Neuron (in vitro differentiated cells): ENCODE measurements at regions not wholly inside any gene's neighbourhood (a gene's known extent, or its start where the extent isn't known, plus 50 kb on each side); places are given as distances from the start of the nearest gene placed in this dataset.
"Not testable (repeated sequence)": the region's sequence is repeated elsewhere in the genome, so short reads cannot be mapped to it uniquely, and the experiment has no call there.

Experiments
- H2AFZ ChIP-seq: one replicate; pipeline ENCODE4 v1.6.1; 2013; ENCODE audit warnings: low read depth, mild to moderate bottlenecking, inconsistent platforms, low read length, moderate library complexity
- H3K27me3 ChIP-seq: one replicate; pipeline ENCODE4 v1.6.1; 2013; ENCODE audit warnings: low read length; ENCODE audit not compliant: insufficient read depth
- H3K36me3 ChIP-seq: one replicate; pipeline ENCODE4 v1.6.1; 2013; ENCODE audit warnings: low read length; ENCODE audit not compliant: insufficient read depth
- H3K4me1 ChIP-seq: one replicate; pipeline ENCODE4 v1.6.1; 2013; ENCODE audit warnings: low read length; ENCODE audit not compliant: insufficient read depth
- H3K4me3 ChIP-seq: 2 replicates; pipeline ENCODE4 v1.5.1; 2013; ENCODE audit warnings: mild to moderate bottlenecking, low read length, moderate library complexity
- H3K9me3 ChIP-seq: one replicate; pipeline ENCODE4 v1.6.1; 2013; ENCODE audit warnings: low read length

DNA sequence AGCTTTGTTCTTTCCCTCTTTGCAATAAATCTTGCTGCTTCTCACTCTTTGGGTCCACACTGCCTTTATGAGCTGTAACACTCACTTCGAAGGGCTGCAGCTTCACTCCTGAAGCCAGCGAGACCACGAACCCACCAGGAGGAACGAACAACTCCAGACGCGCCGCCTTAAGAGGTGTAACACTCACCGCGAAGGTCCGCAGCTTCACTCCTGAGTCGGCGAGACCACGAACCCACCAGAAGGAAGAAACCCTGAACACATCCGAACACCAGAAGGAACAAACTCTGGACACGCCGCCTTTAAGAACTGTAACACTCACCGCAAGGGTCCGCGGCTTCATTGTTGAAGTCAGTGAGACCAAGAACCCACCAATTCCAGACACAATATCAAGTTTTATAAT, 178.7 kb upstream of the FIGN start:
- not testable (repeated sequence) for H3K36me3 ChIP-seq, H2AFZ ChIP-seq, H3K4me3 ChIP-seq, H3K27me3 ChIP-seq, H3K4me1 ChIP-seq, H3K9me3 ChIP-seq

DNA sequence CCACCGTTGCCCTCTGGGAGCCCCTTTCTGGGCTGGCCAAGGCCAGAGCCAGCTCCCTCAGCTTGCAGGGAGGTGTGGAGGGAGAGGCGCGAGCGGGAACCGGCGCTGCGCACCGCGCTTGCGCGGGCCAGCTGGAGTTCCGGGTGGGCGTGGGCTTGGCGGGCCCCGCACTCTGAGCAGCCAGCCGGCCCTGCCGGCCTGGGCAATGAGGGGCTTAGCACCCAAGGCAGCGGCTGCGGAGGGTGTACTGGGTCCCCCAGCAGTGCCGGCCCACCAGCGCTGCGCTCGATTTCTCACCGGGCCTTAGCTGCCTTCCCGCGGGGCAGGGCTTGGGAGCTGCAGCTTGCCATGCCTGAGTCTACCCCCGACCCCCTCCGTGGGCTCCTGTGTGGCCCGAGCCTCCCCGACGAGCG, 177.7 kb upstream of the FIGN start:
- H3K4me1 ChIP-seq, H3K9me3 ChIP-seq, H3K36me3 ChIP-seq, H3K27me3 ChIP-seq, H2AFZ ChIP-seq, H3K4me3 ChIP-seq: not testable (repeated sequence)

DNA sequence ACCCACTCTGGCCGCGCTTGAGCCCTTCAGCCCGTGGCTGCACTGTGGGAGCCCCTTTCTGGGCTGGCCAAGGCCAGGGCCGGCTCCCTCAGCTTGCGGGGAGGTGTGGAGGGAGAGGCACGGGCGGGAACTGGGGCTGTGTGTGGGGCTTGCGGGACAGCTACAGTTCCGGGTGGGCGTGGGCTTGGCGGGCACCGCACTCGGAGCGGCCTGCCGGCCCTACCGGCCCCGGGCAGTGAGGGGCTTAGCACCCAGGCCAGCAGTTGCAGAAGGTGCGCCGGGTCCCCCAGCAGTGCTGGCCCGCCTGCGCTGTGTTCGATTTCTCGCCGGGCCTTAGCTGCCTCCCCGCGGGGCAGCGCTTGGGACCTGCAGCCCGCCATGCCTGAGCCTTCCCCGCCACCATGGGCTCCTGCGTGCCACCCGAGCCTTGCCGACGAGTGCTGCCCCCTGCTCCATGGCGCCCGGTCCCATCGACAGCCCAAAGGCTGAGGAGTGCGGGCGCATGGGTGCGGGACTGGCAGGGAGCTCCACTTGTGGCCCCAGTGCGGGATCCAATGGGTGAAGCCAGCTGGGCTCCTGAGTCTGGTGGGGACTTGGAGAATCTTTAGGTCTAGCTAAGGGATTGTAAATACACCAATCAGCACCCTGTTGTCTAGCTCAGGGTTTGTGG, 173.7 kb upstream of the FIGN start:
- Histone ChIP-seq H3K4me1 (no peaks in the 10 kb centered on the region), H3K36me3 (no peaks in the 10 kb centered on the region), H2AFZ (no peak overlapping the region), H3K27me3 (no peaks in the 10 kb centered on the region), H3K9me3 (no peaks in the 10 kb centered on the region), H3K4me3 (no peak overlapping the region)

DNA sequence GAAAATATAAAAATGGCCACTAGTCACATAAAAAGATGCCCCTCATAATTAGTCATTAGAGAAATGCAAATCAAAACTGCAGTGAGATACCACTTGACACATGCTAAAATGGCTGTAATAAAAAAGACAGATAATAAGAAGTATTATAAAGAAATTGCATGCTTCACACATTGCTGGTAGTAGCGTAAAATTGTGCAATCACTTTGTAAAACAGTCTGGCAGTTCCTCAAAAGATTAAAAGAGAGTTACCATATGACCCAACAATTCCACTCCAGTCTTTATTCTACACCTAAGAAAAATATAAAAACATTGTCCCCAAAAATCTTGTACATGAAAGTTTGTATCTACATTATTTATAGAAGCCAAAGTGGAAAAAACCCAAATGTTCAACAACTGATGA, 170.6 kb upstream of the FIGN start:
- no peaks in the 10 kb centered on the region for H3K9me3 ChIP-seq
- H3K4me3 ChIP-seq: no peak overlapping the region
- H2AFZ ChIP-seq: no peak overlapping the region
- no peaks in the 10 kb centered on the region for H3K4me1 ChIP-seq
- H3K36me3 ChIP-seq: no peaks in the 10 kb centered on the region
- H3K27me3 ChIP-seq: no peaks in the 10 kb centered on the region

DNA sequence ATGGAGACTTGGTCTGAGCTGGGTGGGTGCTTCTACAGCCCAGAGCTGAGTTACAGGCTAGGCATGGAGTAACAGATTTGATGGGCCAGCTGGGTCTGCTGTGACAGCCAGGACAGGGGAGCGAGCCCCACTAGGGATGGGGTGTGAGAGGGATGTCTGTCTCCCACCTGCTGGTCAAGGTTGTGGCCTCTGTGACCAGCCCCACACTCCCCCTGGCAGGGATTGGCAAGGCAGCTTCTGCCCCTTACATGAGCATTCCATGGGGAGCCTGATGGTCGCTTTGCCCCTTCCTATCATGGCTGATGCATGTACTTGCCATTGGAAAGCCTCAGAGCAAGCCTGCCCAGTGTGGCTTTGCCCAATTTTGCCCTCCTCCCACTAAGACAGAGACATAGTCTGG, 162.0 kb upstream of the FIGN start:
- Histone ChIP-seq H3K27me3 (no peaks in the 10 kb centered on the region), H3K36me3 (no peaks in the 10 kb centered on the region), H3K4me3 (no peak overlapping the region), H3K4me1 (no peaks in the 10 kb centered on the region), H2AFZ (no peak overlapping the region), H3K9me3 (no peaks in the 10 kb centered on the region)

DNA sequence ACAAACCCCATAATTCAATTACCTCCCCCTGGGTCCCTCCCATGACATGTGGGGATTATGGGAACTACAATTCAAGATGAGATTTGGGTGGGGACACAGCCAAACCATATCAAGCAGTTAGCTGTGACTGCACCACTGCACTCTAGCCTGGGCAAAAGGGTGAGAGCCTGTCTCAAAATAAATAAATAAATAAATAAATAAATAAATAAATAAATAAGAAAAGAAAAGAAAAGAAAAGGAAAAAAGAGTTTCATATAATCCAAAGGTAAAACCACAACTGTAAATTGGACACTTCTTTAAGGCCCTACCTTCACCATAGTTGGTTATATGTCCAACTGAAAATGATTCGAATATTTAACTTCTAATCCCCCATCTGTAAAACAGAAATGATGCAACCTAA, 157.6 kb upstream of the FIGN start:
- H3K4me3 ChIP-seq, H3K4me1 ChIP-seq, H2AFZ ChIP-seq, H3K9me3 ChIP-seq, H3K27me3 ChIP-seq, H3K36me3 ChIP-seq: not testable (repeated sequence)

DNA sequence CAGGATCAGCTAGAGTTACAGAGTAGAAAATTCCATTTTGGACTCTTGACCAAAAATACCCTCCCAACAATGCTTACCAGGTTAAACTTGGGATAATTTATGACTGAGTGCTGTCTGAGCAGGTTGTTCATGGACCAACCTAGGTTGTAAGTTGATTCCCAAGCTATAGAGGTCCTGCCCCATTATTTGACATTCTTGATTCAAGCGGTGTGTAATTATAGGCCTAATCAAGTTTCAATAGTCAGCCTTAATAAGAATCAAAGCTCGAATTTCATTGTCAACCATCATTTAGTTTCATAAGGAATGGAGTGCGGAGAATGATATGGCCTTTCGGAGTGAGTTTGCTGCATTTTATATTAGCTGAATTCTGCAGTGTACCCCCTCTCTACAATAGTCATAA, 152.8 kb upstream of the FIGN start:
- Histone ChIP-seq H3K4me1 (no peaks in the 10 kb centered on the region), H3K36me3 (no peaks in the 10 kb centered on the region), H2AFZ (no peak overlapping the region), H3K9me3 (peaks cover 3% of the 10 kb centered on the region), H3K27me3 (no peaks in the 10 kb centered on the region), H3K4me3 (no peak overlapping the region)

DNA sequence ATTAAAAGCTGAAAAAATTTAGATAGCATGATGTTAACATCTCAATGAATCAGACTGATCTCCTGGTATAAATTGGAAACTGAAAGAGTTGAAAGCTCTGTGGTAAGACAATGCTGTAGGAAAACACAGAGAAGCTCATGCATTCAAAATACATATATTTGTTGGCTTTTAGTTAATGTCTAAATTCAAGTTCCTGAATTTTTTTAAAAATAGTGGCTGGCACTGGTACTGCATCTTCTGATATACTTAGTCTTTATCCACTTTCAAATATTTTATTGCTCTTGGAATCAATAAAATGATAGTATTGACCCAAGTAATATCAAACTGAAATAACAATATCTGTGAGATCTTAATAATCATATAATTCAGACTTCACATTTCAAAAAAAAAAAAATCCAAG, 151.4 kb upstream of the FIGN start:
- H3K27me3 ChIP-seq: no peaks in the 10 kb centered on the region
- H3K36me3 ChIP-seq: no peaks in the 10 kb centered on the region
- no peaks in the 10 kb centered on the region for H3K4me1 ChIP-seq
- peaks cover 3% of the 10 kb centered on the region for H3K9me3 ChIP-seq
- no peak overlapping the region for H3K4me3 ChIP-seq
- no peak overlapping the region for H2AFZ ChIP-seq

DNA sequence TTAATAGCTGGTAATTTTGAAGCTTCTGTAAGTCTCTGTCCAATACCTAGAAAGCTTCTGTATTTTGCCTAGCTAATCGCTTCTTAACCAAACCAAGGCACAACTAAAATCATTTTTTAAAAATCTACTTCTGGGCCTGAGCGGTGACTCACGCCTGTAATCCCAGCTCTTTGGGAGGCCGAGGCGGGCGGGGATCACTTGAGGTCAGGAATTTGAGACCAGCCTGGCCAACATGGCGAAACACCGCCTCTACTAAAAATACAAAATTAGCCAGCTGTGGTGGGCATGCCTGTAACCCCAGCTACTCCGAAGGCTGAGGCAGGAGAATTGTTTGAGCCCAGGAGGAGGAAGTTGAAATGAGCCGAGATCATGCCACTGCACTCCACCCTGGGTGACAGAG, 148.6 kb upstream of the FIGN start:
- no peaks in the 10 kb centered on the region for H3K36me3 ChIP-seq
- no peaks in the 10 kb centered on the region for H3K9me3 ChIP-seq
- no peak overlapping the region for H2AFZ ChIP-seq
- no peaks in the 10 kb centered on the region for H3K27me3 ChIP-seq
- no peak overlapping the region for H3K4me3 ChIP-seq
- H3K4me1 ChIP-seq: no peaks in the 10 kb centered on the region

DNA sequence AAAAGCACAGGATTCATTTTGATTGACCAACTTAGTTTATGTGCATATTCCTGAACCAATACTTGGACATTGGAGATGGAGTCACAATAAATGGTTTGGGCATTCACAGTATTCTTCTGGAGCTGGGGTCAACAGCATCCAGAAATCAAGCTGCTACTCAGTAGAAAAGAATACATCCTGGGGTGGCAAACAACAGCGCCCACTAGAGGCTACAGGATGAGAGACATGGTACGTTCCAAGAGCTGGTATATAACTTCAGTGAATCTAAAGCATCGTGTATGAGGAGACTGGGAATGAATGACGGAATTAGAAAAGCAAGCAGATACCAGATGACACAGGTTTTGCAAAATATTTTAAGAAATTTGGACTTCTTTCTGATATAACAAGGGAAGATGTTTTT, 142.9 kb upstream of the FIGN start:
- Histone ChIP-seq H3K9me3 (no peaks in the 10 kb centered on the region), H3K36me3 (no peaks in the 10 kb centered on the region), H2AFZ (no peak overlapping the region), H3K27me3 (no peaks in the 10 kb centered on the region), H3K4me3 (no peak overlapping the region), H3K4me1 (peaks cover 3% of the 10 kb centered on the region)

DNA sequence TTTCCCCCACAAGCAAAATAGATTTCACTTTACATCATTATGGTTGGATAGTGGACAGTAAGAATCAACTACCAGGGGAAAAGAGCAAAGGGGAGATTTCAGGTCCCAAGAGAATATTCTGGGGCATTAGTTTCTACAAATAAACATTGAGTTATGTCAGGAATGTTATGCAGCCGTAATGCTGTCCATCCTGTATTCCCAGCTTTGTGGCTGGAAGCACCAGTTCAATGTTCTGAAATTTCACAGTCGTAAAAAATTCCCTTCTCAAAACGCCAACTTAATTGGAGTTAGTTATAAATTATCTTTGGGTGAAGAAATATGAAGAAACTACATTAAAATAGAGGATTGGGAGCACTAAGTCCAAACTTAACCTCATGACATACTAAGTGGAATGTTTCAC, 141.5 kb upstream of the FIGN start:
- no peaks in the 10 kb centered on the region for H3K27me3 ChIP-seq
- H3K4me1 ChIP-seq: peaks cover 3% of the 10 kb centered on the region
- no peak overlapping the region for H3K4me3 ChIP-seq
- no peaks in the 10 kb centered on the region for H3K9me3 ChIP-seq
- no peaks in the 10 kb centered on the region for H3K36me3 ChIP-seq
- H2AFZ ChIP-seq: no peak overlapping the region

DNA sequence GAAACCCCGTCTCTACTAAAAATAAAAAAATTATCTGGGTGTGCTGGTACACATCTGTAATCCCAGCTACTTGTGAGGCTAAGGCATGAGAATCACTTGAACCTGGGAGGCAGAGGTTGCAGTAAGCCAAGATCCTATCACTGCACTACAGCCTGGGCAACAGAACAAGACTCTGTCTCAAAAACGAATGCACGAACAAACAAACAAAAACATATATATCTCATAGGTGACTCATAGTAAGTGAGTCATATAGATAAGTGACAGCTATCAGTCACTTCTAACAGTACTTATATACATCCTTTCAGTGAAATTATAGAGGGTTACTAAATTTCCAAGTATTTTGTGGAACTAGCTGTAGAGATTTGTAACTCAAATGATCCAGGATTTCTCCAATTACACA, 127.3 kb upstream of the FIGN start:
- Histone ChIP-seq H3K27me3 (no peaks in the 10 kb centered on the region), H3K4me3 (no peak overlapping the region), H3K36me3 (no peaks in the 10 kb centered on the region), H3K9me3 (no peaks in the 10 kb centered on the region), H2AFZ (no peak overlapping the region), H3K4me1 (no peaks in the 10 kb centered on the region)

DNA sequence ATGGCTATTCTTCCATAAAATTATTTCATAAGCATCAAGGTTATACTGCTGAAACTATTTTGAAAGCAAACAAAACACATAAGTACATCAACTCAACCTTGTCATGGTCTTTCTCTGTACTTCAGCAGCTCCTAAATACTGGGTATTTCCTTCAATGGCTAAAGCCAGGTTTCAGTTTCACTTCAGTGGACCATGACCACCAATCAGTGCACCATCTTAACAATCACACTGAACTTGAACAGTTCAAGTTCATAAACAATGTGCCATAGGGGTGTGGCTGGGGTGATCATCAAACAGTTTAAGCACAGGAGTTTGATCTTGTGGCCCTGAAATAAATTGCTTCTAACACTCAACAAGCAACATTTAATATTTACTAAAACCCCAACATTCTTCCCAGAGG, 124.1 kb upstream of the FIGN start:
- H3K27me3 ChIP-seq: no peaks in the 10 kb centered on the region
- no peaks in the 10 kb centered on the region for H3K36me3 ChIP-seq
- H2AFZ ChIP-seq: peak overlapping the region; percentile 20

DNA sequence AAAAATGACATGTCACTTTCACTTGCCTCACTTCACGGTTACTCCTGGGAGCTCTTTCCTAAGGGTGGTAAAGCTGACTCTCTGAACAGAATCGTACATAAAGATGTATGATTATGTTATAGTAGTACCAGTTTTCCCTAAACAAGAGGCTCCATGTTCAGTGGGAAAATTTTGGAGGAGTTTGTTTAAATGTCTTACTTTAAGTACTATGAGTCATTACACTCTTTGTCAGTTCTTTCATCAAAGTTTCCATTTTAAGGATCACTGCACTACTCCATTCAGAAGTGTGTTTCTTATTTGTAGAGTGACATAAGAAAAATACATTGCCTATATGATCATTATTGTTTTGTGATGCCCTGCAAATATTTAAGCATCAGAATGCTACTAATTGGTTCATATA, 121.1 kb upstream of the FIGN start:
- H3K4me1 ChIP-seq: no peaks in the 10 kb centered on the region
- no peak overlapping the region for H3K4me3 ChIP-seq
- no peaks in the 10 kb centered on the region for H3K9me3 ChIP-seq
- H2AFZ ChIP-seq: no peak overlapping the region
- H3K36me3 ChIP-seq: no peaks in the 10 kb centered on the region
- H3K27me3 ChIP-seq: no peaks in the 10 kb centered on the region

More for the DNA sequence above, 124.1 kb upstream of the FIGN start:
- Histone ChIP-seq H3K9me3 (no peaks in the 10 kb centered on the region), H3K4me1 (no peaks in the 10 kb centered on the region), H3K4me3 (no peak overlapping the region)
